T-helper 17 cell (primary cell): ENCODE measurements at regions not wholly inside any gene's neighbourhood (a gene's known extent, or its start where the extent isn't known, plus 50 kb on each side); places are given as distances from the start of the nearest gene placed in this dataset.
A peak's percentile ranks its signal among the peaks of the same experiment; 100 is the strongest.

Experiments
- ATAC-seq: fragments of 150-1000 bp; cut with Tn5 transposase; 2 replicates; pipeline ENCODE4 v1.10.0; 2021; ENCODE audit warnings: mild to moderate bottlenecking, moderate library complexity
- DNase-seq, 3 donors: peaks; one replicate each; pipeline versions ENCODE4 v3.0.0 to v3.0.0-alpha.2; 2020 to 2021
- H3K9me3 ChIP-seq: one replicate; pipeline ENCODE4 v1.7.0; 2013; ENCODE audit warnings: low read length, mild to moderate bottlenecking; ENCODE audit not compliant: control insufficient read depth, poor library complexity, severe bottlenecking
- H3K27ac Mint-ChIP-seq: one replicate; pipeline ENCODE4 v1.8.0; 2022; ENCODE audit warnings: mild to moderate bottlenecking, moderate library complexity, mixed read lengths
- H3K27me3 Mint-ChIP-seq: one replicate; pipeline ENCODE4 v1.8.0; 2022; ENCODE audit warnings: mixed read lengths
- H3K36me3 Mint-ChIP-seq: one replicate; pipeline ENCODE4 v1.8.0; 2022; ENCODE audit warnings: low read depth, mixed read lengths
- H3K4me1 Mint-ChIP-seq: one replicate; pipeline ENCODE4 v1.8.0; 2022; ENCODE audit warnings: mild to moderate bottlenecking, mixed read lengths
- H3K4me3 Mint-ChIP-seq: one replicate; pipeline ENCODE4 v1.8.0; 2022; ENCODE audit warnings: mild to moderate bottlenecking, moderate library complexity, mixed read lengths

- Mint-ChIP-seq H3K4me1 (peaks cover 22% of the 10 kb centered on the region), H3K4me3 (no peak overlapping the region), H3K36me3 (no peaks in the 10 kb centered on the region), H3K27me3 (no peaks in the 10 kb centered on the region), H3K27ac (peak overlapping the region; percentile 24)
- ATAC-seq (no peak), DNase-seq (no peak)
- no peaks in the 10 kb centered on the region for H3K9me3 ChIP-seq
Observed at GRCh38 chr7:36775676-36776075, 51.4 kb upstream of the AOAH start.

GRCh38 chr7:36775061-36775620, 50.8 kb upstream of the AOAH start:
- no peak for DNase-seq
- ATAC-seq: peak; percentile 23
- Mint-ChIP-seq H3K36me3 (no peaks in the 10 kb centered on the region), H3K27me3 (no peaks in the 10 kb centered on the region), H3K4me1 (peaks cover 22% of the 10 kb centered on the region), H3K4me3 (no peak overlapping the region), H3K27ac (peak overlapping the region; percentile 24)
- H3K9me3 ChIP-seq: no peaks in the 10 kb centered on the region
